AG10803 (cell line): ENCODE measurements at regions not wholly inside any gene's neighbourhood (a gene's known extent, or its start where the extent isn't known, plus 50 kb on each side); places are given as distances from the start of the nearest gene placed in this dataset.

ENCODE experiments used
- DNase-seq: peaks from one replicate; pipeline ENCODE4 v3.0.0; 2010; ENCODE audit warnings: low read depth
- H3K4me3 ChIP-seq: 2 replicates; pipeline ENCODE4 v1.5.1; 2011; ENCODE audit warnings: mild to moderate bottlenecking, low read length, control low read depth
- CTCF ChIP-seq: conservative IDR thresholded peaks from 2 replicates; pipeline ENCODE4 v1.5.1; 2011; ENCODE audit warnings: mild to moderate bottlenecking, low read length, control low read depth, inconsistent platforms

GRCh38 chr5:144013816-144014215 lies 156.6 kb downstream of the YIPF5 start:
- H3K4me3 ChIP-seq = no peak overlapping the region
- TF ChIP-seq CTCF = no peak
- no peak for DNase-seq

GRCh38 chr5:144015961-144016360 lies 154.5 kb downstream of the YIPF5 start:
- no peak overlapping the region for H3K4me3 ChIP-seq
- DNase-seq = no peak
- no peak for TF ChIP-seq CTCF

GRCh38 chr5:144017119-144017518 lies 153.3 kb downstream of the YIPF5 start:
- no peak for DNase-seq
- no peak for TF ChIP-seq CTCF
- no peak overlapping the region for H3K4me3 ChIP-seq

GRCh38 chr5:144017631-144018030 lies 152.8 kb downstream of the YIPF5 start:
- no peak for TF ChIP-seq CTCF
- H3K4me3 ChIP-seq = no peak overlapping the region
- DNase-seq = peak; percentile 16

GRCh38 chr5:144024090-144024489 lies 146.4 kb downstream of the YIPF5 start:
- DNase-seq = no peak
- no peak overlapping the region for H3K4me3 ChIP-seq

GRCh38 chr5:144024545-144024944 lies 145.9 kb downstream of the YIPF5 start:
- peak; percentile 59 for DNase-seq
- no peak for TF ChIP-seq CTCF
- H3K4me3 ChIP-seq = no peak overlapping the region

More at GRCh38 chr5:144024090-144024489, 146.4 kb downstream of the YIPF5 start:
- TF ChIP-seq CTCF = no peak

GRCh38 chr5:144026286-144026685 lies 144.2 kb downstream of the YIPF5 start:
- no peak for TF ChIP-seq CTCF
- no peak overlapping the region for H3K4me3 ChIP-seq
- no peak for DNase-seq
